WTC11 (cell line): ENCODE measurements at regions not wholly inside any gene's neighbourhood (a gene's known extent, or its start where the extent isn't known, plus 50 kb on each side); places are given as distances from the start of the nearest gene placed in this dataset.

Source experiments
- JUN ChIP-seq: sonication (generic); formaldehyde crosslinking; IDR thresholded peaks from 2 replicates; pipeline ENCODE4 v1.8.0; 2023; ENCODE audit warnings: mild to moderate bottlenecking, missing genetic modification reagents
- TF ChIP-seq, protein P1 (sequence below): sonication (generic); formaldehyde crosslinking; IDR thresholded peaks from 2 replicates; pipeline ENCODE4 v1.8.0; 2022; ENCODE audit warnings: mild to moderate bottlenecking, missing genetic modification reagents
- TF ChIP-seq, protein P2 (sequence below): fragments of 200-600 bp; IDR thresholded peaks from 2 replicates; pipeline ENCODE4 v1.8.0; 2022; ENCODE audit warnings: antibody characterized with exemption
- TF ChIP-seq, protein P3 (sequence below): sonication (generic); formaldehyde crosslinking; IDR thresholded peaks from 2 replicates; pipeline ENCODE4 v1.8.1; 2023; ENCODE audit warnings: mild to moderate bottlenecking, missing genetic modification reagents, moderate library complexity

DNA sequence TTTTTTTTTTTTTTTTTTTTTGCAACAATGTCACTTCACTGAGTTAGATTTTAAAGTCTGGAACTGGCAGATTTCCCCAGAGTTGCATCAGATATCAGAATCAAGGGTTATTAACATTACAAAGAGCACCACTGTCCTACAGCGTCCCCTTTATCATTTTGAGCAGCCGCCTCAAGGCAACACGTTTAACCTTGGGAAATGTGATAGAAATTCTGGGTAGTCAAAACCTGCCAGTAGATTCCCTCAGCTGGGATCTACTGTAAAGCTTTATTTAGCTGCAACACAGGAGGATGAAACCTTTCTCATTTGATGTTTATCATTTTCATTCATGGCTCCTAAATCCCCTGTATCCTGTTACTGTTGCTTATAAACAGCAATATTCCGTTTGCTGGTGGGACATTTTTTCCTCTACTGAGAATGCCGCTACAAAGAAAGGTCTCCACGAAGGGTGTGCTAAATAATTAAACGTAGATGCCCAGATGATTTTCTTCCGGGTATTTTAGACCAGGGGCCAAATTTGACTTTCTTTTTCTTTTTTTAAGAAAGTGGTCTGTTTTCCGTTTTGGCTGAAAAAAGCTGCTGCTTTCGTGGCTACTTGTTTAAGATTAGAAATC is 436.1 kb upstream of the GOT2 start:
- TF ChIP-seq, protein P1, sequence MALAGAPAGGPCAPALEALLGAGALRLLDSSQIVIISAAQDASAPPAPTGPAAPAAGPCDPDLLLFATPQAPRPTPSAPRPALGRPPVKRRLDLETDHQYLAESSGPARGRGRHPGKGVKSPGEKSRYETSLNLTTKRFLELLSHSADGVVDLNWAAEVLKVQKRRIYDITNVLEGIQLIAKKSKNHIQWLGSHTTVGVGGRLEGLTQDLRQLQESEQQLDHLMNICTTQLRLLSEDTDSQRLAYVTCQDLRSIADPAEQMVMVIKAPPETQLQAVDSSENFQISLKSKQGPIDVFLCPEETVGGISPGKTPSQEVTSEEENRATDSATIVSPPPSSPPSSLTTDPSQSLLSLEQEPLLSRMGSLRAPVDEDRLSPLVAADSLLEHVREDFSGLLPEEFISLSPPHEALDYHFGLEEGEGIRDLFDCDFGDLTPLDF (CRISPR knock-in tag): no peak
- TF ChIP-seq, protein P2, sequence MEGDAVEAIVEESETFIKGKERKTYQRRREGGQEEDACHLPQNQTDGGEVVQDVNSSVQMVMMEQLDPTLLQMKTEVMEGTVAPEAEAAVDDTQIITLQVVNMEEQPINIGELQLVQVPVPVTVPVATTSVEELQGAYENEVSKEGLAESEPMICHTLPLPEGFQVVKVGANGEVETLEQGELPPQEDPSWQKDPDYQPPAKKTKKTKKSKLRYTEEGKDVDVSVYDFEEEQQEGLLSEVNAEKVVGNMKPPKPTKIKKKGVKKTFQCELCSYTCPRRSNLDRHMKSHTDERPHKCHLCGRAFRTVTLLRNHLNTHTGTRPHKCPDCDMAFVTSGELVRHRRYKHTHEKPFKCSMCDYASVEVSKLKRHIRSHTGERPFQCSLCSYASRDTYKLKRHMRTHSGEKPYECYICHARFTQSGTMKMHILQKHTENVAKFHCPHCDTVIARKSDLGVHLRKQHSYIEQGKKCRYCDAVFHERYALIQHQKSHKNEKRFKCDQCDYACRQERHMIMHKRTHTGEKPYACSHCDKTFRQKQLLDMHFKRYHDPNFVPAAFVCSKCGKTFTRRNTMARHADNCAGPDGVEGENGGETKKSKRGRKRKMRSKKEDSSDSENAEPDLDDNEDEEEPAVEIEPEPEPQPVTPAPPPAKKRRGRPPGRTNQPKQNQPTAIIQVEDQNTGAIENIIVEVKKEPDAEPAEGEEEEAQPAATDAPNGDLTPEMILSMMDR: no peak
- TF ChIP-seq JUN (CRISPR knock-in tag): no peak
- TF ChIP-seq, protein P3, sequence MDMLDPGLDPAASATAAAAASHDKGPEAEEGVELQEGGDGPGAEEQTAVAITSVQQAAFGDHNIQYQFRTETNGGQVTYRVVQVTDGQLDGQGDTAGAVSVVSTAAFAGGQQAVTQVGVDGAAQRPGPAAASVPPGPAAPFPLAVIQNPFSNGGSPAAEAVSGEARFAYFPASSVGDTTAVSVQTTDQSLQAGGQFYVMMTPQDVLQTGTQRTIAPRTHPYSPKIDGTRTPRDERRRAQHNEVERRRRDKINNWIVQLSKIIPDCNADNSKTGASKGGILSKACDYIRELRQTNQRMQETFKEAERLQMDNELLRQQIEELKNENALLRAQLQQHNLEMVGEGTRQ (CRISPR knock-in tag): no peak
